Astrocyte of the spinal cord (primary cell): ENCODE measurements at regions not wholly inside any gene's neighbourhood (a gene's known extent, or its start where the extent isn't known, plus 50 kb on each side); places are given as distances from the start of the nearest gene placed in this dataset.

Source experiments
- DNase-seq: peaks from one replicate; pipeline ENCODE4 v3.0.0; 2011; ENCODE audit warnings: low read depth, low spot score
- H3K4me3 ChIP-seq: 2 replicates; pipeline ENCODE4 v1.5.1; 2011; ENCODE audit warnings: low read depth, mild to moderate bottlenecking, low read length, moderate library complexity
- in situ Hi-C: cut with HindIII; loops from 2 replicates; pipeline ENCODE4 v1.10.0; 2017; ENCODE audit warnings: low sequenced_read_pairs
- TF ChIP-seq, protein P1 (sequence below): IDR thresholded peaks from 2 replicates; pipeline ENCODE4 v1.5.1; 2012; ENCODE audit warnings: low read depth, mild to moderate bottlenecking, low read length, inconsistent platforms

DNA sequence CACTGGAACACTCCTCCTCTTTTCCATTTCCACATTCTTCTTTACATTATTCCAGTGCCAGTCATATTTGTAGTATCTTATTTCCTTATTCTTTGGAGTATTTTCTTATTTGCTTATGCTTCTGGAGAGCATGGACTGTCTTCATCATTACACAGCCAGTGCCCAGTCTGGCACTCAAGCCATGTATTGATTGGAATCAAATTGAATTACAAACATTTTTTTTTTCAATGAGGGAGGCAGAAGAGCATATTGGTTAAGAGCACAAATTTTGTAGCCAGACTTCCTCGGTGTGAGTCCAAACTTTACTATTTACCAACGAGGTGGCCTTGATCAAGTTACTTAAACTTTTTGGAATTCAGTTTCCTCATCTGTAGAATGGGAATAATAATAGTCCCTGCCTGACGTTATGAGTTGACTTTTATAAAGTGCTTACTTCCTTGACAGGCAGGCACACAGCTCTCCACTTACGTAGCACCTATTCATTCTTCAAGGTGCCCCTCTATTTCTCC, 186.6 kb upstream of the BCL6 start:
- in situ Hi-C loops, result no loop called here
- H3K4me3 ChIP-seq, result no peak overlapping the region
- TF ChIP-seq, protein P1, sequence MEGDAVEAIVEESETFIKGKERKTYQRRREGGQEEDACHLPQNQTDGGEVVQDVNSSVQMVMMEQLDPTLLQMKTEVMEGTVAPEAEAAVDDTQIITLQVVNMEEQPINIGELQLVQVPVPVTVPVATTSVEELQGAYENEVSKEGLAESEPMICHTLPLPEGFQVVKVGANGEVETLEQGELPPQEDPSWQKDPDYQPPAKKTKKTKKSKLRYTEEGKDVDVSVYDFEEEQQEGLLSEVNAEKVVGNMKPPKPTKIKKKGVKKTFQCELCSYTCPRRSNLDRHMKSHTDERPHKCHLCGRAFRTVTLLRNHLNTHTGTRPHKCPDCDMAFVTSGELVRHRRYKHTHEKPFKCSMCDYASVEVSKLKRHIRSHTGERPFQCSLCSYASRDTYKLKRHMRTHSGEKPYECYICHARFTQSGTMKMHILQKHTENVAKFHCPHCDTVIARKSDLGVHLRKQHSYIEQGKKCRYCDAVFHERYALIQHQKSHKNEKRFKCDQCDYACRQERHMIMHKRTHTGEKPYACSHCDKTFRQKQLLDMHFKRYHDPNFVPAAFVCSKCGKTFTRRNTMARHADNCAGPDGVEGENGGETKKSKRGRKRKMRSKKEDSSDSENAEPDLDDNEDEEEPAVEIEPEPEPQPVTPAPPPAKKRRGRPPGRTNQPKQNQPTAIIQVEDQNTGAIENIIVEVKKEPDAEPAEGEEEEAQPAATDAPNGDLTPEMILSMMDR, result no peak
- no peak for DNase-seq

DNA sequence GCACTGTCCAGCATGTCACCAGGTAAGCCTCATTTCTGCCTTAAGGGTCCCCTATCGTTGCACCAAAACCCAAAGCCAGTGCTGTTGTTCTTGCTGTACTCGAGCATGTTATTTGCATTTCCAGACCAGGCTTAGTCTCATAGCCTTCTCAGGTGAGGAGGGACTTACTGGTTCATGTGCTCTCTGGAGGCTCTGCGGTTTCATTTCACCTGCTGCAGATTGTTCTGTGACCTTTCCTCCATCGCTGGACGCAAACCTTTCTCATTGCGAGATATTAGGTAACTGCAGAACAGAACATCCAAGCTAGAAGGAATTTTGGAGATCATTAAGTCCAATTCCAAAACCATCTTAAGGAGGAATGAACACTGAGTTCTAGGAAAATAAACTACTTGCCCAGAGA, 187.3 kb upstream of the BCL6 start:
- DNase-seq, result no peak
- TF ChIP-seq, protein P1, result no peak
- in situ Hi-C loops, result no loop called here
- H3K4me3 ChIP-seq, result no peak overlapping the region

DNA sequence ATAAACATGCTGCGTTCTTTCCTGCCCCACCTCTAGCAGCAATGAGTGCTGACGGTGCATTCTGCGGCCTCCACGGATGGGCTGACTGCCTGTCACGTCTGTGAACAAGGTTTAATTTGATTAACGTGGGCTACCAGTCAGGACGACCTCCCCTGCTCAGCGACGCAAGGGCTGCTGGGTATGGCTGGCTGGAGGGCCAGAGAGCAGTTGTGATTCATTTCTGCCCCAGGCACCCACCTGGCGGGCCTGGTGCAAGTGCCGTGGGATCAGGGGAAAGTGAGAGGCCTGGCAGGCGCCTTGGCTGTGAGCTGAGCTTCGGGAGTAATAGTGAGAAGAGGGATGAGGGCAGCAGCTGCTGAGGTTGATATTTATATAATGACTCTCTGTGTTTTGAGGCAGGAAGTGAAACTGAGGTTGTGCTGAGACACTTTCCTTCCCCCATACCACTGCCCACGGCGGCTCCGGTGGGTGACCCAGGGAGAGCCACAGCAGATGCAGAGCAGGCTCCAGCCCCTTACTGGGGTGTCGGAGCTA, 190.4 kb upstream of the BCL6 start:
- no peak overlapping the region for H3K4me3 ChIP-seq
- TF ChIP-seq, protein P1, result no peak
- in situ Hi-C loops, result no loop called here
- no peak for DNase-seq

DNA sequence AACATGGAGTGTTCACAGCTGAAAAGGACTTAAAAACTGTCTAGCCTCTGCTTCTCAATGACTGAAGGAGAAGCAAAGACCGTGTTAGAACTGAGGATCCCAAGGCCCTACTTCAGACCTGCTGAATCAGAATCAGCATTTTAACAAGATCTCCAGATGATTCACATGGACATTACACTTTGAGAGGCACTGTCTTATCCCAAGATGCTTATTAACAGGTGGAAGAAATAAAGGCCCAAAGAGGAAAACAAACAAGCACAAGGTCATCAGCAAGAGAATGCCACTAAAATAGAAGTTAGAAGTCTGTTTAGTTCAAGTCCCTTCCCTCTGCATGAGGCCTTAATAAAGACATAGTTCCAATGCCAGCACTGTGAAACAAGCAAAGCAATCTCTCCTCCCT, 191.4 kb upstream of the BCL6 start:
- in situ Hi-C loops, result no loop called here

DNA sequence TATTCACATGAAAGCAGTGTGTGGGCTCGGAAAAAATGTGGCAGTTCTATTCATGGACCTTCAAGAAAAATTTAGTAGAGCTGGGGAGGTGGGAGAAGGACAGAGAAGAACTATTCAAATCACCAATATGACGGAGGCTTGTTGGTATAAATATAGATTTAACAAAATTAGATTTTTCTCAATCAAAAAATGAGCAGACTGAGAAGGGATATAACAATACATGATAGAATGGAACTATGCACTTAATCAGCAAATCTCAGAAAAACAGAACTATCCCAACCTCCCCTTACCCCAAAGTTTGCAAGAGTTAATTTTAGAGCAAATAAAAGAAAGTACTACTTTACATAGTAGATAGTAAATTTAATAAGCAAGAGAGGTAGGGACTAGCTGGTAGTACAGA, 194.6 kb upstream of the BCL6 start:
- TF ChIP-seq, protein P1, result no peak
- in situ Hi-C loops, result no loop called here
- DNase-seq, result no peak
- H3K4me3 ChIP-seq, result no peak overlapping the region

More for the DNA sequence above, 191.4 kb upstream of the BCL6 start:
- no peak overlapping the region for H3K4me3 ChIP-seq
- DNase-seq, result no peak
- TF ChIP-seq, protein P1, result no peak

DNA sequence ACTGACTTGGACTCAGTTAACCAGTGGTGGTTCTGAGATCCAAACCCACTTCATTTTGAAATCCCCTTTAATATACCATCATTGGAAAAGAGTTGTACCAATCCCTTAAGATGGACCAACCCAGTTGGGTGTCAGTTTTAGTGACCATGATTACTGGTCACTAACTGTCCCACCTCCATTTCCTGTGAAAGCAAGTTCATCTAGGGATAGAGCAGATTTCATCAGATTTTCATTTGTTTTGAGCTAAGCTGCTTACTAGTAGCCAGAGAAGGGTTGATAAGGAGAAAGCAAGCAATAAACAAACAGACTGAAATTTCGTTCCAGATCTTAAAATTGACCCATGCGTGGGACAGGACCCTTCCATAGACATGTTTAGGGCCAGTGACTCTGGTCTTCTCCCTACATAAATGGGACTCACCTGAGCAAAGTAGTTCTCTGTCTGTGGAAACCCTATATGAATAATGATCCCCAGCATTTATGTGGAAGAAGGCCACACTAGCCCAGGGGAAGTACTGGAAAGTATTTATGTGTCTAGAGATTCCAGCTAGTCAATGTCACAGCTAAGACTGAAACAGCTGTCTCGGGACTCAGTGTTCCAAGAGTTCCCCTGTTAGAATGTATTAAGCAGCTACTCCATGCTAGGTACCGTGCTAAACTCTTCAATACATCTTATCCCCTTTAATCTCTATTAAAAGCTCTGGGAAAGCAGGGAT, 196.0 kb upstream of the BCL6 start:
- TF ChIP-seq, protein P1, result no peak
- no peak for DNase-seq
- in situ Hi-C loops, result no loop called here
- no peak overlapping the region for H3K4me3 ChIP-seq
